HG03097 (cell line): ENCODE measurements at regions not wholly inside any gene's neighbourhood (a gene's known extent, or its start where the extent isn't known, plus 50 kb on each side); places are given as distances from the start of the nearest gene placed in this dataset.

Experiments used
- ATAC-seq: cut with Tn5 transposase; IDR thresholded peaks from one replicate; pipeline ENCODE4 v1.9.1; 2021; ENCODE audit not compliant: unreplicated experiment, low FRiP score

DNA sequence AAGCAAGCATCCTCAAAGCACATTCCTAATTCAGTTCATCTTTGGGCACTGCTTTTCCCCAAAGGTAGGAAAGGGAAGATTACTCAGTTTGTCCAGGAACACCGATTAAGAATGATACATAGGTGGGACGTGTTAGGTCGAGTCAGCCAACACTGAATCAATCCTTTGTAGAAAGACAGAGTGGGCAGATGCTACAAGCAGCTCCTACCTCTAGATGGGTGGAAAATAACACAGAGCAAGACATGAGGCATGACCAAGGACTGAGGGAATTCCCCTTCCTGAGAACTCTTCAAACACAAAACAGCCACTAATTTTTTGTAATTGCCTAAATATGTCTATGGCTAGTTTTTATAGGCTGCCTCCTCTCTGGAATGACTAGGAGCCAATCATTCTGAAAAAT, 331.7 kb downstream of the HNRNPD start:
- ATAC-seq, result no peak

GRCh38 chr4:82038936-82039335, 334.9 kb downstream of the HNRNPD start:
- no peak for ATAC-seq

DNA sequence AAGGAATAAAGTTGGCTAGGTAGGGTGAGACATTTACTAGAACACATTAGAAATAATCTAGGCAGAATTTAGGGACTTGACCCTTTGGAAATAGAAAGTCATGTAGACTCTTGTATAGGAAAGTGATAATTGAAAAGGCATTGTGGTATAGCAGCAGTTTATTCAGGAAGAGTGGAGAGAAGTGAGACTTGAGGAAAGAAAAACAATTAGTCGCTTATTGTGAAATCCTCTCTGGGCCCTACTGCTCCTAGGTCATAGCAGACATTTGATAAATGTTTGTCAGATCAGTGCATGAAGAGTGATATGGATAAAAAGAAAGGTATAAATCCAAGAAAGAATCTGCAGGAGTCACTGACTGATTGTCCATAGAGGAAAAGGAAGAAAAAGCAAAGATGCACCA, 337.6 kb downstream of the HNRNPD start:
- ATAC-seq, result no peak

DNA sequence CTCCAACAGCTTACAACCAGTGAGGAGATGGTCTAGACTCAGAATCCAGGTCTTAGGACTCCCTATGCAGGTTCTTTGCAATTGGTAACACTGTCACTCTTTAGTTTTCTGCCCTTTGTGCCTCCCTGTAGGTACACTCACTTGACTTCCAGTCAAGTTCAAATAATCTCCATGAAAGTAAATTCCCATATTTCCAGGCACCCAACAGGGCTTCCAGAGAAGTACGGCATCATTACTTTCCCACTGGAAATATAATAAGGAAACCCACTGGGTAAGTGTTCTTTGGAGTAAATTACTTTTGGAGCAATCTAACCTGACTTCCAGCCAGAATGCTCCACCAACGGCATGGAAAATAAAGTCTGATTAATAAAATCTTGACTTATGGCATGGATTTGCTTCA, 338.9 kb downstream of the HNRNPD start:
- no peak for ATAC-seq

DNA sequence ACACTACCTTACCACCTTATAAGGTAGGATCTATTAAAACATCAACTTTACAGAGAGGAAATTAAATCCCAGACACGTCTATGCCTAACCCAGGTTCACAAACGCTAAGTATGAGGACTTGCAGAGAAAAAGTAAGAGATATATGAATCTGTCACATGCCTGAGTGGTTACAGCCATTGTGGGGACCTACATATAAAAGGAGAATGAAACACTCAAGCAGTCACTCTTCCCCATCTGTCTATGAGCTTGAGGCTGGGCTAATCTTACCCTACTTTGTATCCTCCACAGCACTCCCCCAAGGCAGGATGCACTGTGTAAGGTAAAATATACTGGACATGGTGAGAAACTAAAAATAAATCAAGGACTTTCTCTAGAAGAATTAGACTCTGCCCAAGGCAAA, 339.9 kb downstream of the HNRNPD start:
- ATAC-seq, result no peak

DNA sequence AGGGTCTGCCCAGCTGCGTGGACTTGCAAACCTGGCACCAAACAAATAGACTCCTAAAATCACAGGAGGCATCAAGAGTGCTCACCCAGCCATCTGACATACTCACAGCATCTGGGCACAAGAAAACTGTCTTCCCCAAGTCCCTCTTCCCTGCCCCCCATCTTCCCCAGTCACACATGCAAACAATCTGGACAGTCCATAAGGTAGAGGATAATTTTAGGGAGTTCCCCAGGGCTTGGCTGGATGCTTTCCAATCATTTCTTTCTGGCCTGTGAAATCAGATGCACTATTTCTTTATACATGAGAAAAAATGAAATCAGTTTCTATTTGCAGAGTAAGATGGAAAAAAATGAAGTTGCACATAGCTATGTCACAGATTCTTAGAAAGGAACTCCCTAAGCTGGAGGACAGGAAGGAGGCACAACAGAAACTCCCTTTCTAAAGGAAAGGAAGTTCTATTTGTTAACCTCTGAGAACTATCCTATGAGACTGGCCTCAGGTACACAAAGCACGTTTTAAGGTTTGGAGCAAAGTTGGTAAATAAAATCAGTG, 342.3 kb downstream of the HNRNPD start:
- no peak for ATAC-seq

DNA sequence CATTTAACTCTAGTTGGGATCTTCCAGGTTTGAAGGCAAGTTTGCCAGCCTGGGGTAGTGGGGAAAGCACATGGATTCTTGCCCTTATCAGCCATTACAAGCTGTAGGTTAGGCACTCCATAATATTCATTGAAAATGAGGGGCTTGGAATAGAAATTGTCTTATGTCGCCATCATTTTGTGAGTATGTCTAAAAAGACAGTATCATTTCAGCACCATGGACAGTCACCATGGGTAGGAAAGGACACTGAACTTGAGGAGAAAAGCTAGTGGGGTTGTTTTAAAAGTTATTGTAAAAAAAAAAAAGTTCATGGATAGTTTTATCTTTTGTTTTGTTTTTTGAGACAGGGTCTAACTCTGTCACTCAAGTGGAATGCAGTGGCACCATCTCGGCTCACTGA, 356.1 kb downstream of the HNRNPD start:
- ATAC-seq, result no peak

DNA sequence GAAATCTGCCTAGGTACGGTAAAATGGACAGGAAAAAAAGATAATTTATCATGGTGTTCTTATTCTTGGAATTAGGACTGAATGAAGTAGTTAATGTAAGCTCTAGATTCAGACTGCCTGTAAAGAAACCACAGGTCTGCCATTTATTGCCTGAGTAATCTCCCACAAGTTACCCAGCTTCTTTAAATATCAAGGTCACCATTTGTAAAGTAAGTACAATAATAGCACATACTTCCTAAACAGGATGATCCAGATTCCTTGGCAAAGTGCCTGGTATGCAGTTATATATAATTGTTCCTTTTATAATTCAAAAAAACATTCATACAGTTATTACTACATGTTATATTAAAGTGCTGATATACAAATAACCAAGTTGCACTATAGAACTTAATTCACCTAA, 368.6 kb downstream of the HNRNPD start:
- ATAC-seq, result no peak

GRCh38 chr4:81997313-81997712, 376.5 kb downstream of the HNRNPD start:
- no peak for ATAC-seq

DNA sequence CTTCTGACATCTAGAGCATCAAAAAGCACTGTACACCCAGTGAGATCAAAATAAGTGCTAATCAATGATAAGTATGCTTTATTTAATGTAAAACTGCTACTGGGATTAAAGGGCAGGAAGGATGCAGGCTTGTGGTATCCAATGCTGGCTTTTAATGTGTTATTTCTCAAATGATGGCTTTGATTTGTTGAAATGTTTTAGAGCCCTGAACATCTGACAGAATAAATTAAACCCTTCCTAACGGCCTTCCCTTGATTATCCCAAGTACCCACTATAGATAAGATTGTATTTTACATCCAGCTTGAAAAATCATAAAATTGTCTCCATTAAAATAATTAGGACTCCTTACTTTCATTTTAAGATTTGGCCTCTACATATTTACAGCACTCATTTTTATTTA, 382.9 kb downstream of the HNRNPD start:
- no peak for ATAC-seq

DNA sequence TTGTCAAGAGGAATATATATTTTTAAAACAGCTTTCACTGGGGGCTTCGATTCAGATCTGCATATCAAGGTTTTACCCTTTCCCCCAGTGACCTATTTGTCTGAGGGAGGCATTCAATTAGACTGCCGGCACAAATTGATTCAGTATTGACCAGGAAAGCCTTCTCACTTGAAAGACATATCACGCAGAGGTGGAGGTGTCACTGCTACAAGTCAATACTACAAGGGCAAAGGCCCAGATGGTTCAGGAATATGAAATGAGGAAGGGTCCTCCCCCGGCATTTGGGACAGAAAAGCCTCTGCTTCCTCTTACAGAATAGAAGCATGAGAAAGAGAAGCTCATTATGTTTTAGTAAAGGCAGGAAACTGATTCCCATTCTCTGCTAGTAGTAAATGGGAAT, 383.6 kb downstream of the HNRNPD start:
- ATAC-seq, result no peak

DNA sequence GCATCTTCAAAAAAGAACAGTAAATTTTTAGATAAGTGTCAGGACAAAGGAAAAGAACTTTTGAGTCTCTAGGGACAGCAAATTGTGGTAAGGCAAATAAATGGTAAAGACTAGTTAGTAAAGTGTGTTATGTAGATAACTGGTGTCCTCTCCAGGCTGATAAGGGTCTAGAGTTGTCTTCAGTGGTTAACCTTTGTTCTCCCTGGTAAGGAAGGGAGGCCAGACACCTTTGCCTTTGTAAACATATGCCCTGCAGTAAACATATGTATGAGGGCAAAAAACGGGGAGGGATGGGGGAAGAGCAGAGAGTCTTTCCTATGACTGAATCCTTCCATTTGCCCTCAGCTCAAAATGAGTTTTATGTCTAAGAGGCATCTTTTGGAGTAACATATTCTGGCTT, 384.6 kb downstream of the HNRNPD start:
- ATAC-seq, result no peak

GRCh38 chr4:81988178-81988577, 385.6 kb downstream of the HNRNPD start:
- ATAC-seq, result no peak

DNA sequence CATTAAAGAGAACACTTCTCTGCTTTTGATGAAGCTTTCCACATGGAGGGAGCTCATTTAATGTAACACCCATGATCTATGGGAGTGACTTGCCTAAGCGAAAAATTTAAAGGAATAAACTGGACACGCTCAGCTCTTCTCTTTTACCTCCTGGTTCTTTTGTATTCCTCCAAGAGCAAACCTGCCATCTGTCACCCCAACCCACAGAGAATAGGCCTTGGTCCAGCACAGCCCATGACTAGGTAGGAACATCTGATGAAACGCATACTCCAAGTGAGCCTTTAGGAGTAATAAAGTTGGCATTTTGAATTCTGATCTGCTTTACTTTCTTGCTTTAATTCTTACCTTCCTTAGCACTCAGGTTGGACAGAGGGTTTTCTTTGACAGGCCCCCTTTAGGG, 389.0 kb downstream of the HNRNPD start:
- ATAC-seq, result no peak

GRCh38 chr4:81982846-81983540, 390.8 kb downstream of the HNRNPD start:
- ATAC-seq, result no peak

DNA sequence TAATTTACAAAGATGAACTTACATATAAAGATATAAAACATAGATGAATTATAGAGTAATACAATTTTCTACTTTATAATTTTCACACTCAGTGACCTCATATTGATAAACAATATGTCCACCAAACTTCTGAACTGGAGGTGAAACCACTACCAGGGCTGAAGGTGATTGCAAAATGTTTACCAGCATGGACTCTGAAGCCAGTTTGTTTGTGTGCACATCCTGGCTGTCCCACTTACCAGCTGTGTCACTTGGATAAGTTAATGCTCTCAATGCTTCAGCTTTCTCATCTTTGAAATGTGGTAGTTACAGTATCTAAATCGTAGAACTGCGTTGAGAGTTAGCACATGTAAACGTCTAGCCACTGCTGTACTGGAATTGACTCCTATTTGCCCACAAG, 392.6 kb downstream of the HNRNPD start:
- ATAC-seq, result no peak

GRCh38 chr4:81974523-81974922, 399.3 kb downstream of the HNRNPD start:
- no peak for ATAC-seq

DNA sequence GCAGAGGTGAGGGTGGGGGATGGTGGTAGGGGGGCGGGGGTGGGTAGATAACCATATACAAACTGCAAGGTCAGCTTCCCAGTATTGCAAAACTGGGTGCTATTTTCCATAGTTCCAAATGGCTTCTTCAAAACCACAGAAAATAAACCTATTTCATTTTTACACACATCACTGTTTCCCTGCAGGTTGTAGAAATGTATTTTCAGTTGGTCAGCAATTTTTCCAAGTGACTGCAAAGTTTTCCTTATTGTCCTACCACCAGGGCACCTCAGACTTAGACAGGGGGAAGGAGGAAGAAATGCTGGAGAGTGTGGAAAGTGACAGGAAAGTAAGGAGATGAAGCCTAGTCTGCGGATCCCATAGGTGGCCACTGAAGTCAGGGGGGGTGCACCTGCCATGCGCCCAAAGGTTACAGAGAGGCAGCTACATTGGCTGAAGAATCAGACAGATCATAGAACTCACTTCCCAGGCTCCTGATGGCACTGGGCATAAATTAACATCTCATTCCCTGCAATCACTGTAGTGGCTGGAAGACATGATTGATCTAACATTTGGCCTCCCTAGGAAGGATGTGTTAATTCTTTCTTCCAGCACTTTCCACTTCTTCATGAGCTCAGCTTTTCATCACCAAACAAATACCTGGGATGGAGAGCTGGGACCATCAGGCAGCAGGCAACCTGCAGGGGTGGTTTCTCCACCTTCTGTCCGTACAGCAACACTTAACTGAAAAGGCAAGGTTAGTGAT, 402.0 kb downstream of the HNRNPD start:
- ATAC-seq, result no peak

GRCh38 chr4:81971061-81971460, 402.7 kb downstream of the HNRNPD start:
- ATAC-seq, result no peak

DNA sequence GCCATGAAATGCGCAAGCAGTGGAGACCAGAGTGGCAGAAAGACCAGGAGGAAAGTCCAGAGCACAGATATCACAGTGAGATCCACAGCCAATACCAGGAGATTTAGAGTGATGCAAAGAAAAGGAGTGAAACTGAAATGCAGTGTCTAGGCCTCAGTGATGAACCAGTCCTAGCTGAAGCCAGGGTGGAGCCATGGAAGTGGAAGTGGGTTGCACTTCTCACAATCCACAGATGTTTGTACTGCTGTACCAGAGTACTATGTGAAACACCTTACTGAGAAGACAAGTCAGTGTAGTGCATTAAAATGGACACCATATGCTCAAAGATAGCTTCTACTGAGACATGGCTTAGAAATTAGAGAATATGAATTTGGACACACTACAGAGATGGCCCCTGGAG, 403.3 kb downstream of the HNRNPD start:
- no peak for ATAC-seq

- no peak for ATAC-seq
Observed at GRCh38 chr4:81966676-81967075, 407.1 kb downstream of the HNRNPD start.

GRCh38 chr4:81965911-81966310, 407.9 kb downstream of the HNRNPD start:
- ATAC-seq, result no peak
